ENCODE measurements at regions not wholly inside any gene's neighbourhood (a gene's known extent, or its start where the extent isn't known, plus 50 kb on each side); places are given as distances from the start of the nearest gene placed in this dataset.

DNA sequence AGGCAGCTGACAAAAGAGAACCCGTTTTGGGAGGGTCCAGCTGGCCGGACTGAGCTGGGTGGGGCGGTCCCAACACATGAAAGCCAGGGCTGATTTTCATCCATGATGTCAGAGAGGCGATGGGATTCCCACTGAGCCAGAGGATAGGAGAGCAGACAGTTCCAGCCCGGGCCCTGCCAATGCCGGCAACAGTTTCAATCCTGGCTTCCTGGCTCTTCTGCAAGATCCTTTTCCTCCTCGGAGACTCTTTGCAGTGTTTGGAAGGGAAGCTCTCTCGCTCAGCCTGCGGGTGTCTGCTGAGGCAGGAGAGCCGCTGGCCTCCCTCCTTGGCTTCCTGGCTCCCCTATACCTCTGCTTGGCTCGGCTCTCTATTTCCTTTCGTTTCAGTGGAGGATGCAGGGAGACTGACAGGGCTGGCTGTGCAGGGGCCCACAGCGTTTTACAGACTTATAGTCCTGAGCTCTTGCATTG is 145.5 kb upstream of the SOX9 start:
- DNase-seq (ENCODE audit: low spot score), result peak; percentile 23

DNA sequence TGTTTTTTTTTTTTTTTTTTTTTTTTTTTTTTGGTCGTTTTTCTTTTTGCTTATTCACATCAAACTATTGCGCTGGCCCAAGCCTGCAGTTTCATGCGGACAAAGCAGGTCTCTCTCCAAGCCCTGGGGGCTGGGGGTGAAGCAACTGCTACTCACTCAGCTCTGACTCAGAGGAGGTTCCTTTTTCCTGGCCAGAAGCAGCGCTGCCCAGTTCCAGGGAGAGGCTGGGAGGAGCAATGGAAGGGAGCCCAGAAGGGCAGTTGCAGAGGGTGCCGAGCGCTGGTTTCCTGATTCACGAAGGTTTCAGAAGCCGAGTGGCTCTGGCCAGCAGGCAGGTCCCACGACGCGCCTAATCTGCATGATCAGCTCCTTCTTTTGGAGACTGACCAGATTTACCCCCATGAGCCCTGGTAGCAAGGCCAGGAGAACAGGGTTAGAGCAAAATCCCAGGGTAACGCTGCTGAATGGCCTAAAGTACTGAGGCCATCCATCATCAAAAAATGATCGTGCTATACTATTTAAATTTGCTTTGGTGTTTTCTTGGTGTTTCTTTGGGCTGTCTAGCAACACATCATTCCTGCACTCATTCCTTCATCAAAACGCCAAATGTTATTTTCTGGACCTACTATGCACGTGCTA is 144.7 kb upstream of the SOX9 start:
- DNase-seq (ENCODE audit: low spot score), result peak; percentile 77

DNA sequence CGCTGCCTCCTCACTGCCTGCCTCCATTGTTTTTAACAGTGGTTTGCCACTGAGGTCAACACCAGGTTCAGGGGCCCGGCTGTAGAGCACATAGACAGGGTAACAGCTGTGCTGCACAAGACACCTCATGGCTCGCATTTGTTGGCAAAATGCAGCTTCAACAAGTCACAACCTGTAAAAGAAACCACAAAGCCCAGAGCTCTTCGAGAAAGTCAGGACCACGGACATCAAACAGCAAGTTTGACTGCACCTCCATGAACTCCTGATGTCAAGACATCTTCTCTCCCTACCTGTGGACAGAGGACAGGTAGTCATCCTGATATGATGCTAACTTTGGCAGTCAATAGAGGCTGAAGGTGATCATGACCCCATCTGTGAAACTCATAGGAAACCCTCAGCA is 142.4 kb upstream of the SOX9 start:
- no peak for DNase-seq (ENCODE audit: low spot score)

DNA sequence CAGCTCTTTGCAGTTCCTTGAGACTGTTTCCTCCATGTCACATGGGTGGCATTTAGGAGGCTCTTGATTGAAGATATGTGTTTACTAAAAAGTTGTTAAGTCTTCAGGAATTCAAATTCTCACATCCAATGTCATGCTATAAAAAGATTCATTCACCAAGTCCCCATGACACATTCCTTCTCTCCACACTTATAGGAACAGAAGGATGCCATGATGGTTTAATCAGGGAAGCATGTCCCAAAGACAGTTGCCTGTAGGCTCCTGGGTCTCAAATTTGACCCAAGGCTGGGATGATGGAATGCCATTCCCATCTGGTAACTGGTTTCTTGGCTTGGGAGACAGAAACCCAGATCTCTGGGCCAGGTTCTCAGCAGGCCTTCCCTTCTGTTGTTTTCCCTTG is 140.6 kb upstream of the SOX9 start:
- no peak for DNase-seq (ENCODE audit: low spot score)

DNA sequence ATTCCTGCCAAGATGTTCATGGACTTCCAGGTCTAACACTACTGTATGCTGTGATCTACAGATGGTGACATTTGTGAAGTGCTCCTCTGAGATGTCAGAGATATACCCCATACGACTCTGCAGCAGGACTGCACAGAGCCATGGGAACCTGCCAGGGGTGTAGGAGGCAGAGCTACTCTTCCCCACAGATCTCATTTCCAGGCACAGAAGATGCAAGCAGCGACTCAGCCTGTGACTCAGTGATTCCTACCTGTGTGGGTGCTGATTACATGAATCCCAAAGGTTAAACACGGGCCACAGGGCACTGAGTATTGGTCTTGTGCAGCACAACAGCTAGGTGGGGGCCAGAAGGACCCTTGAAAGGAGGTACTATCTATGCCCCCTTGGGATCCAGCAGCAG is 137.0 kb upstream of the SOX9 start:
- DNase-seq (ENCODE audit: low spot score), result no peak

DNA sequence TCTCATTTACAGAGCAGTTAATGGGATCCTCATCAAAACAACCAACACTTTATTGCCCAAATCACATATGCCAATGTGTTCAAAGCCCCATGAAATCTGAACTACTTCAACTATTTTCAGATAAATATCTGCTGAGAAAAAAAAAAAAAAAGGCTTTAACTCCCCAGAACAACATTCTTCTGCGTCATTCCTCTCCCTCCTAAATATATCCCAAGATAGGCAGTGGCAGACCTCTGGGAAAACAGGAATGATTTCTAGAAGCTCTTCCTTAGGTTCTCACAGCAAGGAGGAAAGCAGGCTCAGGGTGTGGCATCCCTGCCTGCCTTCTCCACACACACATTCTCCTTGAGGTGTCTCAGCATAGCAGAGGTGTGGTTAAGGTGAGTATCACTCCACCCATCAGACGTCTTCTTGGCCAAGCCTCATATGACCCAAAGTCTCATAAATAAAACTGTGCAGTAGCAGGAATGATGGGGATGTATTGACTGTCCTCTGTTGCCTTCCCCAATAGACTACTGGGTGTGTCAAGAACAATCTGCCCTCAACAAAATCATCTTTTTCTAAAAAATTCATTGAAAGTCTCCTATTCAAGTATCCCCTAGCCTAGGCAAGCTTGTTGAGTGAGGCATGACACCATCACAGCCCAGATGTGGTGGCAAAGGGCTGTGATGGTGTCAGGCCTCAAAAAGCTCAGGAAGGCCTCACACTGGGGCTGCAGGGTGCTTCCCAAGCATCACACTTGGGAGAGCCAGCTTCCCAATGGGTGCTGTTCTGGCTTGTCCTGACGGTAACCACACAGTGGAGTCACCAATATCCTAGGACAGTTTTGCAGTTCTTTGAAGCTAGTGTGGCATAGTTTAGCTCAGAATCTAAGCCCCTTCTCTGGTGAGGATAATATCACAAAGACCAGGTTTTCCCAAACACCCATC is 135.4 kb upstream of the SOX9 start:
- DNase-seq (ENCODE audit: low spot score), result no peak

DNA sequence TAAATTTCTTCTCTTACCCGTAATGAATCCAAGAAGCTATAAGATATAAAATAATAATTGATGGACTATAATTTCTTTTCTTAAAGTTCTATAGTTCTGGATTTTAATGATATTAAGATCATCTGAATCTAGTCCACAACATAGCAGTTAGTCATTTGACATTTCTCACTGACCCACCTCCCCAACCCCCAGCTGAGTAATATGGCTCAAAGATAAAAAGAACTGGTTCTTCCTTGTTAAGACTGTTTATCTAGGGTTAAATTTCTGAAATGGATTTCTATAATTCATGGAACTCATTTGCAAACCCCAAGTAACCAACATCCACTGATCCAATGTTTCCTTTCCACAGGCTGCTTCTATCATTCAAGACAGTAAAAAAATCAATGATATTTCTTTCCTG is 133.9 kb upstream of the SOX9 start:
- no peak for DNase-seq (ENCODE audit: low spot score)

DNA sequence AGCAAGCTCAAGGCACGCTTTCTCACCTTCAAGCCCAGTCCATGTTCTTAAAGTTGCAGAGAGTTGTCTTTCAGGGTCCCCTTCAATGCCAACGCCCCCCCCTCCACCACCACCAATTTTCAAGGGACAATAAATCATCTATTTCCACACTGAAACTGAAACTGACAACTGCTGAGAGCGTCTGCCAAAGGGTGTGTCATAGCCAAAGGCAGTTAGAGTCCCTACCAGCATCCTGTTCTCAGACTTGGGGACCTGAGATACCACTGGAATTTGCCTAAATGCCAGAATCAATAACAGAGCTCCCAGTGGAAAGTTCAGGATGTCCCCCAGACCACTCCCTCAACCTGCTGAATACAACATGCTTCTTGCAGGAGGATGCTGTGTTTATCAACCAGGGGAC is 133.2 kb upstream of the SOX9 start:
- no peak for DNase-seq (ENCODE audit: low spot score)

DNA sequence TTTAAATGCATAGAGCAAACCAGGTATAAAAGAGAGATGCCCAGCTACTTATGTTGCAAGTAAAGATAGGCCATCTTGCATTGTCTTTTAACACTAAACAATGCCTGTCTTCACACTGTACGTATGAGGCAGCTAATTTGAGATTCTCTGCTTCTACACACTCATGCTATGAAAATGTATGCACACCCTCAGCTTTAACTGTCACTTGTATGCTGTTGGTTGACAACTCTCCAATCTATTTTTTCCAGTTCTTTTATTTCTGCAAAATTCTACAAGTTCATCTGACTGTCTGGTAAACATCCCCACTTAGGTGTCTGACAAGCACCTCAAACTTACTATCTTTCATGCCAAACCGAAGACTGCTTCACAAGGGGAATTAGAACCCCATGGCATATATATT is 131.7 kb upstream of the SOX9 start:
- DNase-seq (ENCODE audit: low spot score), result no peak

DNA sequence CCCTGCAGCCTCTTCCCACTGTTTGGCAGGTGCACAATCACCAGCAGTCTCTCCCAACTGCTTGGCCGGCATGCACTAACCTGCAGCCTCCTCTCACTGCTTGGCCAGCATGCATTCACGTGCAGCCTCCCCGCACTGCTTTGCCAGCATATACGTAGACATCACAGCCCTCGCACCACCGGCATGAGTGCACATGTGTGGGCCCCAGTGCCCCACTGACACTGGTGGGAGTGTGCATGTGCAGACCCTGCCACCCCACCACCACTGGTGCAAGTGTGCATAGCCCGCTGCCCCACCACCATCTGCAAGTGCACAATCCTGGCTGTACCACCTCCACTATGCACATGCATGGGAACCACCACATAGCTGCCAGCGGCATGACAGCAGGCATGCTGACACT is 127.5 kb upstream of the SOX9 start:
- DNase-seq (ENCODE audit: low spot score), result no peak

DNA sequence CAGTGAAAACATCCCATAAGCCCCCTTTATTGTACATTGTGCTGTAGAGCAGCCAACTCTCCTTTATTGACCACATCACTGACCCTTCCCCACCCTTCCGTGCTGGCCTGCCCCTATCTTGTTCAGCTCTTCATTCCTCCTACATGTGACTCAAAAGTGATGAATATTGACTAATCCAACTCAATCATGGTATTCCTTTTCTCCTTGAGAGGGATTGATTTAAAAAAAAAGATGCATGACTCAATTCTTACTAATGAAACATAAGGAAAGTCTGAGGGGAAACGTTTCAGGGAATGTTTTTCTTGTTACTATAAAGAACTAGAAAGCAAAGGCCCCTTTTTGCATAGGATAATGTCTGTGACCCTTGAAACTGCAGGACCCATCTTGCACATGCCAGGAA is 125.2 kb upstream of the SOX9 start:
- no peak for DNase-seq (ENCODE audit: low spot score)

DNA sequence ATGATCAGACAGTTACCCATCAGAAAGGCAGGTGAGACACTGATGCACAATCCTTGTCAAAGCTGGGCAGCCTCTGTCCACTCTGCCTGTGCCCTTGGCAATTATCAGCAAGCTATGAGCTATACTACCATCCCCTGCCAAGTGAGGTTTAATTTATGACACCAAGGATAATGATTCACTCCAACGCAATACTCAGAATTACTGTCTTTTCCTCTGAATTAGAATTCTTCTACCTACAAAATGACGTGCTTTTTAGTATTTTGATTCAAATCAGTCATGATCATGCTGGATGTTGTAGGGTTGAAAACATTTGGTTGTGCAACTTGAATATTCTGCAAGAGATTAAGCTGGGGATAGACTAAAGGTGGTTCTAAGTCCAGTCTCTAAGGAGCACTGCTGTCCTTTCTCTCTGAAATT is 116.8 kb upstream of the SOX9 start:
- no peak for DNase-seq (ENCODE audit: low spot score)

DNA sequence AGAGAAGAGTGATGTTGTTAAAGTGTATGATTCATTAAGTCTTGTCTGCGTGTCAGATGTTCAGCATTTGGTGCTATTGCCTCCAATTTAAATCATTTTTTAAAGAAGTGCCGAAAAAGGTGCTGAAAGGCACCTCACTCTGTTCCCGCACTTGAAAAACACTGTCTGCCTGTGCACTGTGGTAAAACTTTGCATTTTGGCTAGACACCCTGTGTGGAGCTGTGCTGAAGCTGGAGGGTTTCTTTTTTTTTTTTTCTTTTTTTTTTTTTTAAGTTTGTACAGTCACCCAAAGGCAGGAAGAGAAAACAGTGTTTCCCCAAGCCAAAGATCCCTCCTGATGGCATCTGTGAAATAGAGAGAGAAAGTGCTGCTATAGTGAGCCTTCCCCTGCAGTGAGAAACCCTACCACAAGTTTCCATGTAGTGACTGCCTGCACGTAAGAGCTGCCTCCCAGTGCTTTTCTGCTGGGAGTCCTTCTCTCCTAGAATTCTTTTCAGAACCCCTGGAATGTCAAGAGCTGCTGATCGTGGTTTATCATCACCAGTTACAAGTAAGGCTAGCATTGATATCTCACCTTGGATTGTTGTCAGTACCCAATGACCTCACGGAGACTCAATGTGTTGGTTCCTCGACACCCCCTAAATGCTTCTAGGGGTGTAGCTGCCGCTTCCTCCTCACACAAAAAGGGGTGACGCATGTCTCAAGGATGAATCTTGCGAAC is 116.0 kb upstream of the SOX9 start:
- no peak for DNase-seq (ENCODE audit: low spot score)

DNA sequence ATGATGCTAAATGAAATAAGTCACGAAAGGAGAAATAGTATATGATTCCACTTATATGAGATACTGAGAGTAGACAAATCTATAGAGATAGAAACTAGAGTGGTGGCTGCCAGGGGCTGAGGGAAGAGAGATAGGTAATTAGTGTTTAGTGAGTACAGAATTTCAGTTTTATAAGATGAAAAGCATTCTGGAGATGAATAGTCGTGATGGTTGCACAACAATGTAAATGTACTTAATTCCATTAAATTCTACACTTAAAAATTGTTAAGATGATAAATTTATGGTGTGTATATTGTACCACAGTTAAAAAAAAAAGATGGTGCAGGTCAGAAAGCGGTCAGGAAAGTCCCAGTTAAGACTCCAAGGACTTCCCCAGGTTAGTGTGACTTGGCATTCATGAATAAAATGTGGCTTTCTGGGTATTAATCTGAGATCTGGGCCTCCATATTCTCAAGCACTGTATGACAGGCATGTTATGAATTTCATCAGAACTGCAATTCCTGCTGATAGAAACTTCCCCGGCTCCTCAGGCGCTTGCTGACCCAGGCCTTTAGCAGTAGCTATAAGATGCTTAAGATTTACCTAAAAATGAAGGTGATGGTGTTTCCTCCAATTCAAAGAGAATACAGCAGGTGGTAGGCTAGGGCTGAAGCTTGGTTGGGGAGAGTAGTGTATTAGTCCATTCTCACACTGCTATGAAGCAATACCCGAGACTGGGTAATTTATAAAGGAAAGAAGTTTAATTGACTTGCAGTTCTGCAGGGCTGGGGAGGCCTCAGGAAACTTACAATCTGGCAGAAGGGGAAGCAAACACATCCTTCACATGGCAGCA is 115.3 kb upstream of the SOX9 start:
- DNase-seq (ENCODE audit: low spot score), result no peak

DNA sequence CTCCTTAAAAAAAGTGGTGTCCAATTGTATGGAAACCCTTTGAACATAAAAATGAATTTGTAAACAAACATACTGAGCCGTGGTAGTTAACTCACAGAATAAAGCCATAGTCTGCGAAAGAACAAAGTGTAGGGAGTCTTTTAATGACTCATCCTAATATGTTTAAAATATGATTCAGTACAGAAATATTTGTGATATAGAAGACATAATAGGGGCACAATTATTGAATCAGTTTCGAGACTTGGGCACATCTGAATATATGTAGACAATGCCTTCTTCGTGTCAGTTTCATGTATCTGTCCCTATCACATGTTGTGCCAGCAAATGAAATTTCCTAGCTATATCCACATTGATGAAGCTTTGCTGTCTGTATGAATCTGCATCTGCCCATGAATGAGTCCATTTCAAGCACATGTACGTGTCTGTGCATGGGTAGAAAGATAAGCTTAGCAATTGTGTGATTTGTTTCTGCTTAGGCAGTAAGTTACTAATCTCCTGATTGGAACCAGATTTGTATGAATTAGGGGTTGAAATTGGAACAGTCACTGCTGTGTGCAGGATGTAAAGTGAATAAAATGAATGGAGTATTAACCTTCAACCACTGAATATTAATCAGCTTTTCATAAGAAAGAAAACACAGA is 112.5 kb upstream of the SOX9 start:
- DNase-seq (ENCODE audit: low spot score), result no peak

DNA sequence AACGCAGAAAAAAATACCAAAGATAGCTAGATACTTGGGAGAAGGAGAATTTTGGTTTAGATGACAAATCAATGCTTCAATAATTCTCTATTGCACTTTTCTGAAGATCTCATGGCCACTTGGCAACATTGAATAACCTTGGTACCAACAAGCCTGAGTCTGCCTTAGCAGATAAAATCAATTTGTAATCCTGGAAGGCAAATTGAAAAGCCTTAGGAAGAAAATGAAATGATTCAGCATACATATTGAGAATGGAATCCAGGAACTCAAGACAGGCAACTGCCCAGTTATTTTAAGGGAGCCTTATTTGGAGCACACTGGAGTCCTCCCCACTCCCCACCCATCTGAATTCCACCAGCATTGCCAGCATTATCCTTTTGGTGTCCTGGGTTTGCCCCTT is 109.3 kb upstream of the SOX9 start:
- DNase-seq (ENCODE audit: low spot score), result no peak

DNA sequence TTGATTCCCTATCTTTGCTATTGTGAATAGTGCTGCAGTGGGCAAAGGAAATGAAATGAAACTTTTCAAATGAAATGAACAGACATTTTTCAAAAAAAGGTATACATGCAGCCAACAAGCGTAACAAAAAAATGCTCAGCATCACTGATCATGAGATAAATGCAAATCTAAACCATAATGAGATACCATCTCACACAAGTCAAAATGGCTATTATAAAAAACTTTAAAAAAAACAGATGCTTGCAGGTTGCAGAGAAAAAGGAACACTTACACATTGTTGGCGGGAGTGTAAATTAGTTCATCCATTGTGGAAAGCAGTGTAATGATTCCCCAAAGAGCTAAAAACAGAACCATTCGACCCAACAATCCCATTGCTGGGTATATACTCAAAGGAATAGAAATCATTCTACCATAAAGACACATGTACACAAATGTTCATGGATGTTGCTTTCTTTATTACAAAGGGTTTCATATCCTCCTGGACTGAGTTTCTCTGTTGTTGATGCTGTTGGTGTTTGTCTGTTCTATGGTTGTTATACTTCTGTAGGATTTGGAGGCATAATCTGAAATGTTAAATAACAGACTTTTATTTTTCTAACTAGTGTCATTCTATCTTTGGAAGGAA is 99.3 kb upstream of the SOX9 start:
- DNase-seq (ENCODE audit: low spot score), result no peak

DNA sequence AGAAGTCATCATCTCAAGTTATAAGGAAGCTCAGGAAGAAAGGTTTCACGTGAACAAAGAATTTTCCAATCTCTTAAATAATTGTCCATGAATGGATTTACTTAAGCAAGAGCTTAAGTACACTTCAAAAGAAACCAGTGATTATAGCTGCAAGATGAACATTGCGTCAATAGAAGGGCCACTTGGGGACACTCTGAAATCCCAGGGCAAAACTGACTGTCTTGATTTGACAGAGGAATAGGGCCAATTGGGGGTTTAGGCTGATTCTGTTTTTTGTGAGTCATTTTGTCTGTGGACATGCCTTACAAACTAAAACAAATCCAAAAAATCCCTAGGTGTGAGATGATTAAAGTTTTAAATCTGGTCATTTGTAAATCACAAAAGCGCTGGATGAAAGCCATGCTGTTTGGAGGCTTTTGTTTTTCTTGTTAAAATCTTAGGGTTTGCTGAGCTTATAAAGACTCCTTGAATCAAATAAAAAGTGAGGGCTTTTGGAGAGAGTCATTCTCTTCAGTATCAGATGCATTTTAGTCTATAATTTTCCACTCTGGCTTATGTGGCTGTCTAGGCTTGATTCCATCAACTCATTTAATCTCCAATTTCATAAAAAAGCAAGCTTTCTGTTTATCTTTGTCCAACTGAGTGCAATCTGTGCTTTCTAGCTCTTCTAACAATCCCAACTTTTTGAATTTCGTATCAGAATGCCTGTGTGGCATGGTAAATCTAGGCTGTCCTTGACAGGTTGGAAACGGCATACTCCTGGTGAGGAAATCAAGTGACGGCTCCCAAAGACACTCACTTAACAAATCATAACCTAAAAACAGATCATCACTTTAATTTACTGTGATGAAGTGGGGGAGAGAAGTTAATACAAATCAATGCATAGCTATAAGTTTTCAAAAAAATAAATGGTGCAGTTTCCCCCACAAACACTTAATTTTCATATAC is 98.2 kb upstream of the SOX9 start:
- no peak for DNase-seq (ENCODE audit: low spot score)

DNA sequence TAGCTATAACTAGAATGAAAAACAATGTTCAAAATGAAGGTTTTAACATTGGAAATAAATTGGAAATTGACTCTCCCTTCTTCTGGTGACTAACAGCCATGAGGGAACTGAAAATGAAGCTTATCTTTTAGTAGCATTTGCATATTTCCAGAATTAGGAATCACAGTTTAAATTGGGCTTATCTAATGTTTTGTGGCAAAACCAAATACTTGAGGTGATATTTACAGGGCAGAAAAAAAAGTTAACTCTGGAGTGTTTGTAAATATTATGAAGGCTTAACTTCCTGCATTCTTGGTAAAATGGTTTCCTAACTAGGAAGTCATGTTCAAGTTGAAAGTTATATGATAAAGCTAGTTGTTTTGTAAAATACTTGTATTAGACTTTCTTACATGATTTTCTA is 96.4 kb upstream of the SOX9 start:
- no peak for DNase-seq (ENCODE audit: low spot score)

DNA sequence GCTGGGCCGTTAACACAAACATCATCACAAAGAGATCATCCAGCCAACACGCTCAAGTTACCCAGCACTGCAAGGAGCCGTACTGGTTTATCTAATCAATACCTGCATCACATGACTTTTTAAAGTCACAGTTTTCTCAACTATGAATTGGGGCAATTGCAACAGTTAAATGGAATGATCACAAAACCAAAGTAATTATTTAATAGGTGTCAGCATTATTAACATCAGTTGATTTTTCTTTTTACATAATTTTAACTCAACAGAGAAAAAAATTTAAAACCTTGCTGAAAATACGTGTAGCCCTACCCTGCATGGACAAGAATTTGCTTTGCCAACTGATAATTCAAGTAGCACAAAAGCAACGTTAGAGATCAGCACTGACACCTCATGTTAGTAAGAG is 95.7 kb upstream of the SOX9 start:
- no peak for DNase-seq (ENCODE audit: low spot score)
